ENCODE measurements at regions not wholly inside any gene's neighbourhood (a gene's known extent, or its start where the extent isn't known, plus 50 kb on each side); places are given as distances from the start of the nearest gene placed in this dataset.

- no peak for DNase-seq
These were observed 202.9 kb upstream of the IER5L start for GRCh38 chr9:129380961-129381401.

GRCh38 chr9:129379886-129380285, 201.8 kb upstream of the IER5L start:
- no peak for DNase-seq

DNA sequence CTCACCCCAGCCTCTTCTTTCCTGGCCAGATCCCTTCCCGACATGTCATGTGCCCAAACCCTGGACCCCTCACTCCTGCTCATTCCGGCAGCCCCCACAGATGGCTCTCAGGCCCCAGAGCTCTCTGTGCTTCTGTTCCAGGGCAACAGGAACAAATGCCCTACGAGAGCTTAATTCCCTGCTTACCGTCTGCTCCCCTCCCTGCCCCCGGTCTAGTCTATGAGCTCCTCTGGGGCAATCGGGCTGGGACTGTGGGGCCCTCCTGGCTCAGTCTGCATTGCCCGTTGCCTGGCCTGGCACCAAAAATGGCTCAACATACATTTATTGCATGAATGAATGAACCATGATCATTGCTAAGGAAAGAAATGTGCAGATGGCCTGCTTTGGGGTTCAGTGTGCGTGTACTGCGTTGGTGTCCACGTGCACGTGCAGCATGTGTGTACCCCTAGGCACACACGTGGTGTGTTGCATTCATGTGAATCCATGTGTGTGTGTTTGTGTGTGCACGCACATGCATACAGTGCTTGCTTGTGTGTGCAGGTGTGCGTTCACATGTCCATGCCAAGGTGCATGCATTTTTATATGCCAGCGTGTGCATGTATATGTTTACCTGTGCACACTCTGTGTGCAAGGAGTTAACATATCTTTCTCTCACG, 201.2 kb upstream of the IER5L start:
- no peak for DNase-seq

DNA sequence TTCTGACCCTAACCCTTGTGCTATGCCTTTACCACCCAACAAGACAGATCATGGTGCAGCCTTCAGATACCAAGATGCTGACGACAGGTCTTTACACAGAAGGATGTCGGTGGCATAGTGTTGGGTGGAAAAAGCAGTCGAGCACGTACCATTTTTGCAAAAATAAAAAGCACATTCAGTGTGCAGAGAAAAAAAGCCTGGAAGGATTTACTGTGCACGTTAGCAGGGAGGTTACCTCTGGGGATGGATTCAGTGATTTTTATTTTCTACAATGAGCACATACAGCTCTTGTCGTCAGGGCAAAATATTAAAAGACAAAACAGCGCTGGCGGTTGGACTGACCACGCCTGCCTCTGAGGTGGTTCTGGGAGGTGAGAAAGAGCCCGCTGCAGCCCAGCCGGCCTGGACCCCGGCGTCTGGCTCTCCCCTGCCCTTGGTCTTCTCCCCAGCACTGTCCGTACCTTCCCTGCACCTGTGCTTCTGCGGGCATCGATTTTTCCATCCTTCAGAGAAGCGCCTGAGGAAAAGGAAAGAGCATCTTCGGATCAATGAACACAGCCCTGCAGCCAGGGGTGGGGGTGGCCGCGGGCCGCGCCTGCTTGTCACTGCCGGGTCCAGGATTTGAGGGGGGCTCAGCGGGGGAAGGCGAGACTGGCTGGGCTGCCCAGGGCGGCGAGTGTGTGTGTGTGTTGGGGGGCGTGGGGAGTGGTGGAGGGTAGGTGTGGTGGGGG, 200.0 kb upstream of the IER5L start:
- no peak for DNase-seq

GRCh38 chr9:129377181-129377580, 199.1 kb upstream of the IER5L start:
- no peak for DNase-seq

GRCh38 chr9:129375845-129376244, 197.8 kb upstream of the IER5L start:
- DNase-seq: no peak

- DNase-seq: no peak
These were observed 196.6 kb upstream of the IER5L start for GRCh38 chr9:129374651-129375050.

DNA sequence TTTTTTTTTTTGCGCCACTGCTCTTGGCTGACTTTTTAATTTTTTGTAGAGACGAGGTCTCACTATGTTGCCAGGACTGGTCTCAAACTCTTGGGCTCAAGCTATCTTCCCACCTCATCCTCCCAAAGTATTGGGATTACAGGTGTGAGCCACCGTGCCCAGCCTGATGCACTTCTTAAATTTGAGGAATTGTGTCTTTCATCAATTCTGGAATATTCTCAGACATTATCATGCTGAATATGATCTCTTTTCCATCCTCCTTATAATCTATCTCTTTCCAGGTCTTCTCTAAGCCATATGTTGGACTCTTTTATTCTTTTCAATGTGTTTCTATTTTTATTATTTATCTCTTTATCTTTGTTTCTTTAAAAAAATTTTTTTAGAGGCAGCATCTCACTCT, 196.2 kb upstream of the IER5L start:
- no peak for DNase-seq

DNA sequence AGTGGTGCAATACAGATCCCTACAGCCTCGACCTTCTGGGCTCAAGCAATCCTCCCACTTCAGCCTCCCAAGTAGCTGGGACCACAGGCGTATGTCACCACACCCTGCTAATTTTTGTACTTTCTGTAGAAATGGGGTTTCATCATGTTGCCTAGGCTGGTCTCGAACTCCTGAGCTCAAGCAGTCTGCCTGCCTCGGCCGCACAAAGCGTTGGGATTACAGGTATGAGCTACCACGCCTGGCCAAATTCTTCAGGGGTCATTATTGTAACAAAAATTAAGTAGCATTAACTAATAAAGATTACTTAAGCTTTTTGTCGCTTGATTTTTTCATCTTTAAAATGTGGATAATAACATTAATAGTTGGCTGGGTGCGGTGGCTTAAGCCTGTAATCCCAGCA, 195.3 kb upstream of the IER5L start:
- DNase-seq: no peak

DNA sequence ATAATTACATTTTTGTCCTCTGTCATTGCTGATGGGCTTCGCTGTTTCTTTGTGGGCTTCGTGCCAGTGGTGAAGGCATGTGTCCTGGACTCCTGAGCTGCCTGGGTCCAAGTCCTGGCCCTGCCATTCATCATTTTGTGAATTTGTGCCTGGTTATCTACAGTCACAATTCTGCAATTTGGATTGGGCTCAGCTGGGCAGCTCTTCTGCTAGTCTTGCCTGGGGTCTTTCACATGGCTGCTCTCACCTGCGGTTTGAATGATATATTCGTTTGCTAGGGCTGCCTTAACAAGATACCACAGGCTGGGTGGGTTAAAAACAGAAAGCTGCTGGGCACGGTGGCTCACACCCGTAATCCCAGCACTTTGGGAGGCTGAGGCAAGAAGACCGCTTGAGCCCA, 192.7 kb upstream of the IER5L start:
- DNase-seq: no peak

- DNase-seq: no peak
These were observed 190.4 kb upstream of the IER5L start for GRCh38 chr9:129368444-129368978.

DNA sequence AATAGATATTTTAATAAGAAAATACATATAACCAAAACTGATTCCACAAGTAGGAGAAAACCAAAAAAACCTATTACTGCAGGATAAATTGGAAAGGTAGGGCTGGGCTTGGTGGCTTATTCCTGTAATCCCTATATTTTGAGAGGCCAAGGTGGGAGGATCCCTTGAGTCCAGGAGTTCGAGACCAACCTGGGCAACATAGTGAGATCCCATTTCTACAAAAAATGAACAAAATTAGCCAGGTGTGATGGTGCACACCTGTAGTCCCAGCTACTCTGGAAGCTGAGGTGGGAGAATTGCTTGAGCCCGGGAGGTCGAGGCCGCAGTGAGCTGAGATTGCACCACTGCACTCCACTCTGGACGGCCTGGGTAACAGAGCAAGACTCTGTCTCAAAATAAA, 189.2 kb upstream of the IER5L start:
- DNase-seq: no peak

DNA sequence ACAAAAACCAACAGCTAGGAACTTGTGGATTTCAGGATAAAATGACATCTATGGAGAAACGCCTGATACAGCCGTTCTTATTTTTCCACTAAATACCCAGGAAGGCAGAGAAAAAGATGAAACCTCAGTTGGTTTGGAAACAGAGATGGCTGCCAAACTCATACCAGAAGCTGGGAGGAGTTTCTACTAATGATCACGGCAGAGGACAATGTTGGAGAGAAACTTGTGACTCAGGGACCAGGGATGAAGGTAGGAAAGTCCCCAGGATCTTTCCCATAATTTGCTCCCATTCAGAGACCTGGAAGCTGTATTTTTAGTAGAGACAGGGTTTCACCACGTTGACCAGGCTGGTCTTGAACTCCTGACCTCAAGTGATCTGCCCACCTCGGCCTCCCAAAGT, 187.1 kb upstream of the IER5L start:
- no peak for DNase-seq

GRCh38 chr9:129363216-129363873, 185.3 kb upstream of the IER5L start:
- no peak for DNase-seq

- DNase-seq: peak in 2 of 3 experiments; percentile 24 to 37
These were observed 184.4 kb upstream of the IER5L start for GRCh38 chr9:129362287-129363000.

- DNase-seq: no peak
These were observed 183.1 kb upstream of the IER5L start for GRCh38 chr9:129361196-129361595.

GRCh38 chr9:129359916-129360536, 182.0 kb upstream of the IER5L start:
- DNase-seq: peak in 1 of 3 experiments; percentile 30

GRCh38 chr9:129359162-129359811, 181.2 kb upstream of the IER5L start:
- DNase-seq: no peak

DNA sequence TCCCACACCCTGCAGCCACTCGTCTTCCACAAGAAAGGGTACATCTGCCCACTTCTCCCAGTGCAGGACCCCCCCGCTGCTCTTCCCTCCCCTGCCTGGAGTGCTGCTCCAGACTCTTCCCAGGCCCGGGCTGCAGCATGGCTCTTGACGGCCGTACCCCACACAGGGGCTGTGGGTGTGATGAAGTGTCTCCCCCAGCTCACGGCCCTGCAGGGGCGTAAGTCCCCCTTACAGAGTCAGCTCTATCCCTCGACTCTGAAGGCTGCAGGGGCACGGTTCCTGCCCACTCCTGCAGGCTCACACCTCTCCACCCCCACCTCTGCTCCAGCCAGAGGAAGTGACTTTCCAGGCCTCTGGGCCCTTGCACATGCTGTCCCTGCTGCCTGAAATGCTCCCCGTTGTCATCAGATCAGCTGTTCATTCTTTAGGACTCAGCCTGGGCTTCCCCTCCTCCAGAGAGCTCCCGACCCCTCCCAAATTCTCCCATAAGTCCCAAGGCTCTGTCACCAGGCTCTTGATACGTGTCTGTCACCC, 180.6 kb upstream of the IER5L start:
- DNase-seq: no peak

- DNase-seq: no peak
These were observed 179.7 kb upstream of the IER5L start for GRCh38 chr9:129357773-129358245.

GRCh38 chr9:129356871-129357772, 179.1 kb upstream of the IER5L start:
- no peak for DNase-seq
